H9 (cell line): ENCODE measurements at regions not wholly inside any gene's neighbourhood (a gene's known extent, or its start where the extent isn't known, plus 50 kb on each side); places are given as distances from the start of the nearest gene placed in this dataset.

Source experiments
- DNase-seq: peaks from one replicate; pipeline ENCODE4 v3.0.0-alpha.2; 2017
- H2AFZ ChIP-seq: one replicate; pipeline ENCODE4 v1.6.1; 2013; ENCODE audit warnings: mild to moderate bottlenecking, low read length, control low read depth, moderate library complexity
- H2AK5ac ChIP-seq: 2 replicates; pipeline ENCODE4 v1.6.1; 2013; ENCODE audit warnings: low read length, control low read depth, mixed read lengths; ENCODE audit not compliant: insufficient read length
- H2BK120ac ChIP-seq: one replicate; pipeline ENCODE4 v1.6.1; 2013; ENCODE audit warnings: low read depth, mild to moderate bottlenecking, low read length, control low read depth, inconsistent platforms; ENCODE audit not compliant: poor library complexity, severe bottlenecking
- H2BK12ac ChIP-seq: 2 replicates; pipeline ENCODE4 v1.6.1; 2013; ENCODE audit warnings: low read length, control low read depth, mixed read lengths, low read depth; ENCODE audit not compliant: insufficient read length
- H2BK15ac ChIP-seq: 2 replicates; pipeline ENCODE4 v1.6.1; 2013; ENCODE audit warnings: low read depth, low read length, control low read depth
- H2BK20ac ChIP-seq: one replicate; pipeline ENCODE4 v1.6.1; 2013; ENCODE audit warnings: low read depth, mild to moderate bottlenecking, low read length, control low read depth, inconsistent platforms; ENCODE audit not compliant: poor library complexity, severe bottlenecking
- H2BK5ac ChIP-seq: 2 replicates; pipeline ENCODE4 v1.6.1; 2013; ENCODE audit warnings: low read length, control low read depth, mixed read lengths; ENCODE audit not compliant: insufficient read length
- H3K14ac ChIP-seq: 2 replicates; pipeline ENCODE4 v1.6.1; 2013; ENCODE audit warnings: low read length, control low read depth; ENCODE audit not compliant: insufficient read depth
- H3K18ac ChIP-seq: 2 replicates; pipeline ENCODE4 v1.6.1; 2013; ENCODE audit warnings: low read depth, mild to moderate bottlenecking, mixed read lengths, low read length, control low read depth; ENCODE audit not compliant: insufficient read length
- H3K23ac ChIP-seq: 2 replicates; pipeline ENCODE4 v1.6.1; 2013; ENCODE audit warnings: low read length, control low read depth, mixed read lengths, low read depth; ENCODE audit not compliant: insufficient read length
- H3K23me2 ChIP-seq: 2 replicates; pipeline ENCODE4 v1.6.1; 2013; ENCODE audit warnings: low read depth, mild to moderate bottlenecking, mixed read lengths, low read length, control low read depth; ENCODE audit not compliant: insufficient read length, poor library complexity, severe bottlenecking
- H3K27ac ChIP-seq: 2 replicates; pipeline ENCODE4 v1.5.1; 2013; ENCODE audit warnings: low read length, control low read depth, mixed read lengths, low read depth; ENCODE audit not compliant: insufficient read length
- H3K27me3 ChIP-seq: 2 replicates; pipeline ENCODE4 v1.6.1; 2013; ENCODE audit warnings: low read length, control low read depth, inconsistent platforms; ENCODE audit not compliant: insufficient read depth
- H3K4ac ChIP-seq: 2 replicates; pipeline ENCODE4 v1.6.1; 2013; ENCODE audit warnings: low read depth, mild to moderate bottlenecking, control low read depth, inconsistent platforms, low read length, moderate library complexity
- H3K4me1 ChIP-seq: 2 replicates; pipeline ENCODE4 v1.6.1; 2013; ENCODE audit warnings: low read length, control low read depth, inconsistent platforms; ENCODE audit not compliant: insufficient read depth
- H3K4me2 ChIP-seq: 2 replicates; pipeline ENCODE4 v1.6.1; 2013; ENCODE audit warnings: low read length, control low read depth, mixed read lengths; ENCODE audit not compliant: insufficient read length, insufficient read depth
- H3K56ac ChIP-seq: 2 replicates; pipeline ENCODE4 v1.6.1; 2013; ENCODE audit warnings: low read depth, mild to moderate bottlenecking, mixed read lengths, low read length, control low read depth; ENCODE audit not compliant: insufficient read length
- H3K79me1 ChIP-seq: 2 replicates; pipeline ENCODE4 v1.6.1; 2013; ENCODE audit warnings: low read depth, mild to moderate bottlenecking, moderate library complexity, low read length, control low read depth, inconsistent platforms; ENCODE audit not compliant: insufficient read depth, poor library complexity, severe bottlenecking
- H3K79me2 ChIP-seq: 2 replicates; pipeline ENCODE4 v1.6.1; 2013; ENCODE audit warnings: low read length, control low read depth, inconsistent platforms; ENCODE audit not compliant: insufficient read depth
- H3K9ac ChIP-seq: 2 replicates; pipeline ENCODE4 v1.6.1; 2013; ENCODE audit warnings: low read length, control low read depth, mixed read lengths; ENCODE audit not compliant: insufficient read length; ENCODE audit errors: extremely low read depth
- H3K9me3 ChIP-seq: one replicate; pipeline ENCODE4 v1.6.1; 2013; ENCODE audit warnings: low read depth, low read length, inconsistent platforms; ENCODE audit not compliant: control insufficient read depth
- H3T11ph ChIP-seq: one replicate; pipeline ENCODE4 v1.6.1; 2013; ENCODE audit warnings: mild to moderate bottlenecking, low read length, control low read depth, inconsistent platforms
- H4K20me1 ChIP-seq: one replicate; pipeline ENCODE4 v1.6.1; 2013; ENCODE audit not compliant: control insufficient read depth, insufficient read length, insufficient read depth
- H4K5ac ChIP-seq: 2 replicates; pipeline ENCODE4 v1.6.1; 2013; ENCODE audit warnings: low read depth, mild to moderate bottlenecking, mixed read lengths, low read length, control low read depth; ENCODE audit not compliant: insufficient read length
- H4K8ac ChIP-seq: replicated peaks from 2 replicates; pipeline ENCODE4 v1.6.1; 2013; ENCODE audit warnings: low read length, control low read depth, mixed read lengths, low read depth; ENCODE audit not compliant: insufficient read length
- H4K91ac ChIP-seq: 2 replicates; pipeline ENCODE4 v1.6.1; 2013; ENCODE audit warnings: low read depth, mild to moderate bottlenecking, moderate library complexity, mixed read lengths, low read length, control low read depth; ENCODE audit not compliant: insufficient read length
- H3K27ac Mint-ChIP-seq, 3 experiments: 2 replicates in 2 of 3; 3 replicates in 1 of 3; pipeline ENCODE4 v1.8.0; 2020 to 2021; ENCODE audit warnings: mixed read lengths in 3 of 3, mild to moderate bottlenecking in 1 of 3, moderate library complexity in 1 of 3
- H3K27me3 Mint-ChIP-seq: 2 replicates; pipeline ENCODE4 v1.8.0; 2021; ENCODE audit warnings: low read depth, mild to moderate bottlenecking, moderate library complexity, mixed read lengths
- H3K36me3 Mint-ChIP-seq, 3 experiments: 2 replicates in 2 of 3; 3 replicates in 1 of 3; pipeline ENCODE4 v1.8.0; 2020 to 2021; ENCODE audit warnings: low read depth in 3 of 3, mixed read lengths in 3 of 3; ENCODE audit not compliant: insufficient read depth in 1 of 3
- H3K4me1 Mint-ChIP-seq, 2 experiments: 2 replicates each; pipeline ENCODE4 v1.8.0; 2020; ENCODE audit warnings: mixed read lengths in 2 of 2
- H3K4me3 Mint-ChIP-seq, 2 experiments: 2 replicates in 1 of 2; 3 replicates in 1 of 2; pipeline ENCODE4 v1.8.0; 2020 to 2021; ENCODE audit warnings: mild to moderate bottlenecking in 2 of 2, mixed read lengths in 2 of 2, moderate library complexity in 1 of 2
- H3K9me3 Mint-ChIP-seq, 2 experiments: 2 replicates in 1 of 2; 3 replicates in 1 of 2; pipeline ENCODE4 v1.8.0; 2020; ENCODE audit warnings: mild to moderate bottlenecking in 2 of 2, mixed read lengths in 2 of 2, moderate library complexity in 1 of 2
- WGBS: extraction: QIAGEN DNeasy Blood & Tissue Kit; methylation state at CpG from one replicate; pipeline ENCODE4 v1.1.7; 2013; ENCODE audit warnings: missing lambda C conversion rate, low lambda C conversion rate, mixed read lengths; ENCODE audit not compliant: insufficient read length; ENCODE audit errors: extremely low coverage; 5-methylcytosine and 5-hydroxymethylcytosine counted together
- TF ChIP-seq, protein P1 (sequence below): fragments of 200-600 bp; sonication (generic); conservative IDR thresholded peaks from 3 replicates; pipeline ENCODE4 v1.8.0; 2021; ENCODE audit warnings: antibody characterized with exemption, mild to moderate bottlenecking

DNA sequence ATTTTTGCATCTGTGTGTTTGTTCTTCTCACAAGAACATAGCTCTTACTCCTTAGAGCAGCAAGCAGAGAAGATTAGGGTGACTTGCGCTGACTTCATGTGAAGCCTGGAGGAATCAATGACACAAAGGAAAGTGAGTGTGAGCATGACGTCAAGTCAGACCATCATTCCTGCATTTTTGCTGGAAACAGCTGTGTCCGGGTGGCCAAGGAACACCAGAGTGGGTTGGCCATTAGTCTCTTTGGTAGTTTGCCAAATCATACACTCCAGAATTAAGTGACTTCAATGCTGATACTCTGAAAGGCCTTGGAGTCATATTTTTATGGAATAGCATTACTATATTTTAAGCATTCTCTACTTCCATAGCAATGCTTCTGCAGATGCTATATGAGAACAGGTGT lies 597.2 kb downstream of the DCDC2C start:
- Histone ChIP-seq H3K27ac (no peak overlapping the region), H3K79me2 (no peaks in the 10 kb centered on the region), H3K23ac (no peak overlapping the region), H3K79me1 (no peaks in the 10 kb centered on the region), H2BK12ac (no peak overlapping the region), H3K4me2 (no peak overlapping the region), H2BK120ac (no peak overlapping the region), H3K9ac (no peak overlapping the region), H3K56ac (no peak overlapping the region), H3K4me1 (no peaks in the 10 kb centered on the region), H2AK5ac (no peak overlapping the region), H4K5ac (no peak overlapping the region), H3K27me3 (no peaks in the 10 kb centered on the region), H3K23me2 (no peaks in the 10 kb centered on the region), H3K9me3 (no peaks in the 10 kb centered on the region), H2BK20ac (no peak overlapping the region), H4K8ac (no peak overlapping the region), H2BK5ac (no peak overlapping the region), H3K4ac (no peak overlapping the region), H4K20me1 (no peaks in the 10 kb centered on the region), H2AFZ (no peak overlapping the region), H4K91ac (no peak overlapping the region), H3K14ac (no peak overlapping the region), H2BK15ac (no peak overlapping the region), H3T11ph (no peak overlapping the region), H3K18ac (no peak overlapping the region)
- WGBS, result no CpG with 5 or more reads among the region's 3 CpGs
- TF ChIP-seq, protein P1, sequence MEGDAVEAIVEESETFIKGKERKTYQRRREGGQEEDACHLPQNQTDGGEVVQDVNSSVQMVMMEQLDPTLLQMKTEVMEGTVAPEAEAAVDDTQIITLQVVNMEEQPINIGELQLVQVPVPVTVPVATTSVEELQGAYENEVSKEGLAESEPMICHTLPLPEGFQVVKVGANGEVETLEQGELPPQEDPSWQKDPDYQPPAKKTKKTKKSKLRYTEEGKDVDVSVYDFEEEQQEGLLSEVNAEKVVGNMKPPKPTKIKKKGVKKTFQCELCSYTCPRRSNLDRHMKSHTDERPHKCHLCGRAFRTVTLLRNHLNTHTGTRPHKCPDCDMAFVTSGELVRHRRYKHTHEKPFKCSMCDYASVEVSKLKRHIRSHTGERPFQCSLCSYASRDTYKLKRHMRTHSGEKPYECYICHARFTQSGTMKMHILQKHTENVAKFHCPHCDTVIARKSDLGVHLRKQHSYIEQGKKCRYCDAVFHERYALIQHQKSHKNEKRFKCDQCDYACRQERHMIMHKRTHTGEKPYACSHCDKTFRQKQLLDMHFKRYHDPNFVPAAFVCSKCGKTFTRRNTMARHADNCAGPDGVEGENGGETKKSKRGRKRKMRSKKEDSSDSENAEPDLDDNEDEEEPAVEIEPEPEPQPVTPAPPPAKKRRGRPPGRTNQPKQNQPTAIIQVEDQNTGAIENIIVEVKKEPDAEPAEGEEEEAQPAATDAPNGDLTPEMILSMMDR, result no peak
- no peak overlapping the region for H3K4me3 Mint-ChIP-seq
- no peak for DNase-seq
- no peaks in the 10 kb centered on the region for H3K4me1 Mint-ChIP-seq
- no peaks in the 10 kb centered on the region; a peak in 1 of 7 replicates for H3K36me3 Mint-ChIP-seq
- no peak overlapping the region for H3K27ac Mint-ChIP-seq
- peaks cover 0 to 2% of the 10 kb centered on the region in 2 experiments; a peak in 2 of 5 replicates for H3K9me3 Mint-ChIP-seq
- no peaks in the 10 kb centered on the region for H3K27me3 Mint-ChIP-seq
